K562 (cell line): ENCODE measurements at regions not wholly inside any gene's neighbourhood (a gene's known extent, or its start where the extent isn't known, plus 50 kb on each side); places are given as distances from the start of the nearest gene placed in this dataset.
A peak's percentile ranks its signal among the peaks of the same experiment; 100 is the strongest.

ENCODE experiments used
- ATF6 ChIP-seq: sonication (generic); formaldehyde crosslinking; IDR thresholded peaks from 2 replicates; pipeline ENCODE4 v1.4.0; 2020; ENCODE audit warnings: mild to moderate bottlenecking, missing genetic modification reagents
- C11orf30 ChIP-seq: fragments of 450-650 bp; IDR thresholded peaks from 2 replicates; pipeline ENCODE4 v1.6.1; 2016; ENCODE audit warnings: low read depth, mild to moderate bottlenecking
- CBX1 ChIP-seq: sonication (generic); IDR thresholded peaks from 2 replicates; pipeline ENCODE4 v1.6.1; 2016; ENCODE audit warnings: antibody characterized with exemption, low read depth, mild to moderate bottlenecking
- EWSR1 ChIP-seq: fragments of 450-650 bp; IDR thresholded peaks from 2 replicates; pipeline ENCODE4 v1.6.1; 2018; ENCODE audit warnings: borderline replicate concordance, mild to moderate bottlenecking, low read depth, moderate library complexity; ENCODE audit not compliant: partially characterized antibody
- FOS ChIP-seq: IDR thresholded peaks from 3 replicates; pipeline ENCODE4 v1.6.1; 2011; ENCODE audit not compliant: insufficient read length; ENCODE audit errors: extremely low read depth
- FOXJ2 ChIP-seq: fragments of 200-800 bp; sonication (Bioruptor generic); IDR thresholded peaks from 2 replicates; pipeline ENCODE4 v1.6.1; 2016; ENCODE audit warnings: missing genetic modification characterization, missing compliant biosample characterization
- FOXK2 ChIP-seq, 2 experiments: fragments of 450-650 bp; IDR thresholded peaks in 1 of 2; conservative IDR thresholded peaks in 1 of 2; 2 replicates each; pipeline ENCODE4 v1.6.1; 2016; ENCODE audit warnings: low read depth in 2 of 2, mild to moderate bottlenecking in 1 of 2
- GMEB1 ChIP-seq: fragments of 250-450 bp; sonication (Bioruptor Pico); IDR thresholded peaks from 2 replicates; pipeline ENCODE4 v1.4.0; 2020; ENCODE audit warnings: mild to moderate bottlenecking
- GTF2A2 ChIP-seq: IDR thresholded peaks from 2 replicates; pipeline ENCODE4 v1.6.1; 2016; ENCODE audit warnings: mild to moderate bottlenecking, missing genetic modification characterization, missing compliant biosample characterization
- KDM1A ChIP-seq, 2 experiments: fragments of 450-650 bp; IDR thresholded peaks; 2 replicates each; pipeline ENCODE4 v1.6.1; 2016; ENCODE audit warnings: mild to moderate bottlenecking in 2 of 2
- KDM4B ChIP-seq, 2 experiments: fragments of 450-650 bp in 1 of 2; sonication (generic) in 1 of 2; IDR thresholded peaks; 2 replicates each; pipeline ENCODE4 v1.6.1; 2016 to 2017; ENCODE audit warnings: borderline replicate concordance in 2 of 2, antibody characterized with exemption in 1 of 2, low read depth in 1 of 2, mild to moderate bottlenecking in 1 of 2
- KLF10 ChIP-seq: fragments of 250-450 bp; sonication (Bioruptor Pico); IDR thresholded peaks from 2 replicates; pipeline ENCODE4 v1.6.1; 2021; ENCODE audit warnings: matching md5 sums
- MAFG ChIP-seq: fragments of 450-650 bp; conservative IDR thresholded peaks from 2 replicates; pipeline ENCODE4 v1.6.1; 2016; ENCODE audit warnings: missing genetic modification characterization, missing compliant biosample characterization
- MAFK ChIP-seq: IDR thresholded peaks from 2 replicates; pipeline ENCODE4 v1.6.1; 2011; ENCODE audit warnings: low read length, improper control_type of control experiment
- MCM2 ChIP-seq: fragments of 450-650 bp; IDR thresholded peaks from 2 replicates; pipeline ENCODE4 v1.6.1; 2017; ENCODE audit warnings: low read depth, mild to moderate bottlenecking
- NCOA6 ChIP-seq: fragments of 450-650 bp; IDR thresholded peaks from 2 replicates; pipeline ENCODE4 v1.6.1; 2017; ENCODE audit warnings: mild to moderate bottlenecking
- POLR3G ChIP-seq: IDR thresholded peaks from 2 replicates; pipeline ENCODE4 v1.6.1; 2011; ENCODE audit not compliant: insufficient read length, insufficient replicate concordance; ENCODE audit errors: extremely low read depth
- RBBP5 ChIP-seq: fragments of 200-600 bp; sonication (generic); IDR thresholded peaks from 2 replicates; pipeline ENCODE4 v1.6.1; 2012; ENCODE audit warnings: borderline replicate concordance, mild to moderate bottlenecking, low read length, control low read depth, inconsistent platforms; ENCODE audit not compliant: insufficient read depth, poor library complexity, severe bottlenecking
- RBM17 ChIP-seq: fragments of 200-400 bp; formaldehyde crosslinking; IDR thresholded peaks from 2 replicates; pipeline ENCODE4 v1.6.1; 2017; ENCODE audit warnings: low read depth, mild to moderate bottlenecking, low read length, borderline replicate concordance
- SAFB2 ChIP-seq: fragments of 200-400 bp; formaldehyde crosslinking; IDR thresholded peaks from 2 replicates; pipeline ENCODE4 v1.6.1; 2018; ENCODE audit warnings: borderline replicate concordance, low read length, low read depth, moderate library complexity; ENCODE audit not compliant: severe bottlenecking
- SRF ChIP-seq, 2 experiments: fragments of 250-450, 450-650 bp in 1 of 2; sonication (Bioruptor Pico) in 1 of 2; sonication (generic) in 1 of 2; formaldehyde crosslinking; IDR thresholded peaks; 2 replicates each; pipeline versions ENCODE4 v1.5.0 to v1.5.1; 2020 to 2022; ENCODE audit warnings: mild to moderate bottlenecking in 1 of 2, missing genetic modification reagents in 1 of 2
- THRB ChIP-seq: fragments of 450-650 bp; formaldehyde crosslinking; conservative IDR thresholded peaks from 2 replicates; pipeline ENCODE4 v1.4.0; 2022; ENCODE audit warnings: mild to moderate bottlenecking, missing genetic modification characterization
- TF ChIP-seq, protein P1 (sequence below): fragments of 450-650 bp; IDR thresholded peaks from 2 replicates; pipeline ENCODE4 v1.6.1; 2018; ENCODE audit warnings: mild to moderate bottlenecking, low read depth; ENCODE audit not compliant: partially characterized antibody

- no peak for TF ChIP-seq THRB (CRISPR knock-in tag)
- TF ChIP-seq KDM4B (IDR thresholded peaks at IDR 0.05; ENCODE audit: borderline replicate concordance in 2 of 2, low read depth in 1 of 2): no peak
- no peak for TF ChIP-seq MCM2
- TF ChIP-seq RBBP5: no peak
- TF ChIP-seq RBM17: no peak
- no peak for TF ChIP-seq CBX1
- TF ChIP-seq MAFG (tag): peak; percentile 64
- no peak for TF ChIP-seq FOXJ2 (tag)
- TF ChIP-seq NCOA6: no peak
- no peak for TF ChIP-seq FOS
- TF ChIP-seq FOXK2 (conservative IDR thresholded peaks at IDR 0.05 in 1 of 2, IDR thresholded peaks at IDR 0.05 in 1 of 2; ENCODE audit: low read depth in 2 of 2): no peak
- no peak for TF ChIP-seq KLF10 (CRISPR knock-in tag)
- TF ChIP-seq SRF (CRISPR knock-in tag; IDR thresholded peaks at IDR 0.05): no peak
- TF ChIP-seq GTF2A2 (tag): no peak
- peak; percentile 80 for TF ChIP-seq C11orf30
- TF ChIP-seq POLR3G: no peak
- no peak for TF ChIP-seq SAFB2
- TF ChIP-seq, protein P1, sequence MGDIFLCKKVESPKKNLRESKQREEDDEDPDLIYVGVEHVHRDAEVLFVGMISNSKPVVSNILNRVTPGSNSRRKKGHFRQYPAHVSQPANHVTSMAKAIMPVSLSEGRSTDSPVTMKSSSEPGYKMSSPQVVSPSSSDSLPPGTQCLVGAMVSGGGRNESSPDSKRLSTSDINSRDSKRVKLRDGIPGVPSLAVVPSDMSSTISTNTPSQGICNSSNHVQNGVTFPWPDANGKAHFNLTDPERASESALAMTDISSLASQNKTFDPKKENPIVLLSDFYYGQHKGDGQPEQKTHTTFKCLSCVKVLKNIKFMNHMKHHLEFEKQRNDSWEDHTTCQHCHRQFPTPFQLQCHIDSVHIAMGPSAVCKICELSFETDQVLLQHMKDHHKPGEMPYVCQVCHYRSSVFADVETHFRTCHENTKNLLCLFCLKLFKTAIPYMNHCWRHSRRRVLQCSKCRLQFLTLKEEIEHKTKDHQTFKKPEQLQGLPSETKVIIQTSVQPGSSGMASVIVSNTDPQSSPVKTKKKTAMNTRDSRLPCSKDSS: no peak
- no peak for TF ChIP-seq KDM1A (IDR thresholded peaks at IDR 0.05)
- TF ChIP-seq MAFK: peak; percentile 56; the same call in 1 of the 2 replicates
- no peak for TF ChIP-seq GMEB1 (CRISPR knock-in tag)
- TF ChIP-seq ATF6 (CRISPR knock-in tag): no peak
- no peak for TF ChIP-seq EWSR1
Measured at GRCh38 chr12:23462546-23462945, 486.9 kb downstream of the SOX5 start (continued).
